GM12878 (cell line): ENCODE measurements at regions not wholly inside any gene's neighbourhood (a gene's known extent, or its start where the extent isn't known, plus 50 kb on each side); places are given as distances from the start of the nearest gene placed in this dataset.

Experiments
- ATAC-seq: fragments of 200-7000 bp; cut with Tn5 transposase; 3 replicates; pipeline ENCODE4 v1.9.1; 2020; ENCODE audit warnings: mild to moderate bottlenecking, moderate library complexity
- BruUV-seq: library from RNA; stranded (reverse); fragments of 400-500 nt; replicated peaks from 2 replicates; lab custom pipeline; 2021; lab: Mats Ljungman, UMichigan
- CTCF ChIA-PET: fragments of 300-600 bp; sonication (Branson Sonifier 250); formaldehyde crosslinking; extraction: SDS; loops from one replicate; lab custom pipeline; 2021; ENCODE audit warnings: inconsistent platforms; lab: Yijun Ruan, JAX
- POLR2A ChIA-PET: fragments of 350-600 bp; formaldehyde crosslinking; extraction: SDS; loops from one replicate; lab custom pipeline; 2021; ENCODE audit warnings: inconsistent platforms; lab: Charles Lee
- RAD21 ChIA-PET: fragments of 300-600 bp; sonication (Branson Sonifier 250); formaldehyde crosslinking; loops from one replicate; lab custom pipeline; 2023; ENCODE audit warnings: antibody characterized with exemption; ENCODE audit not compliant: unreplicated experiment; lab: Charles Lee
- SMC1A ChIA-PET: fragments of 300-600 bp; sonication (Branson Sonifier 250); formaldehyde crosslinking; loops from one replicate; lab custom pipeline; 2023; ENCODE audit not compliant: unreplicated experiment, uncharacterized antibody; lab: Charles Lee
- DNase-seq: peaks from one replicate; pipeline ENCODE4 v3.0.0-alpha.2; 2011; ENCODE audit warnings: low read depth, low spot score
- FAIRE-seq: peaks from 3 replicates; lab custom pipeline; 2011; peaks lifted over from hg19 to GRCh38; lab: Jason Lieb, UNC
- H2AFZ ChIP-seq: 2 replicates; pipeline ENCODE4 v1.6.0; 2011; ENCODE audit warnings: low read depth, low read length, control low read depth; ENCODE audit not compliant: control insufficient read depth
- H3K27ac ChIP-seq: 2 replicates; pipeline ENCODE4 v1.5.1; 2011; ENCODE audit warnings: control low read depth; ENCODE audit not compliant: control insufficient read depth, insufficient read depth
- H3K27me3 ChIP-seq, 2 experiments: replicated peaks in 1 of 2; 2 replicates each; pipeline versions ENCODE4 v1.6.0 to v1.6.1; 2011; ENCODE audit warnings: low read length in 1 of 2; ENCODE audit not compliant: control insufficient read depth in 2 of 2, insufficient read depth in 2 of 2
- H3K36me3 ChIP-seq, 2 experiments: 2 replicates each; pipeline ENCODE4 v1.5.1; 2011; ENCODE audit warnings: low read length in 1 of 2; ENCODE audit not compliant: control insufficient read depth in 2 of 2, insufficient read depth in 2 of 2
- H3K4me1 ChIP-seq: 2 replicates; pipeline ENCODE4 v1.6.1; 2011; ENCODE audit warnings: mild to moderate bottlenecking, low read length, moderate library complexity, mixed read lengths; ENCODE audit not compliant: control insufficient read depth, insufficient read depth
- H3K4me2 ChIP-seq: 2 replicates; pipeline ENCODE4 v1.6.0; 2011; ENCODE audit warnings: control low read depth; ENCODE audit not compliant: control insufficient read depth, insufficient read depth
- H3K4me3 ChIP-seq: fragments of 200-600 bp; sonication (generic); 2 replicates; pipeline ENCODE4 v1.5.1; 2016
- H3K79me2 ChIP-seq: 2 replicates; pipeline ENCODE4 v1.6.0; 2011; ENCODE audit warnings: low read length; ENCODE audit not compliant: control insufficient read depth, insufficient read depth
- H3K9ac ChIP-seq: 2 replicates; pipeline ENCODE4 v1.8.0; 2011; ENCODE audit warnings: low read length, control low read depth, mixed read lengths; ENCODE audit not compliant: control insufficient read depth, insufficient read depth
- H3K9me3 ChIP-seq: replicated peaks from 3 replicates; pipeline ENCODE4 v1.5.1; 2011; ENCODE audit warnings: mild to moderate bottlenecking, low read length; ENCODE audit not compliant: control insufficient read depth, insufficient read depth
- H4K20me1 ChIP-seq: 2 replicates; pipeline ENCODE4 v1.6.0; 2011; ENCODE audit not compliant: control insufficient read depth, insufficient read depth
- CBX3 ChIP-seq: fragments of 200-600 bp; sonication (generic); IDR thresholded peaks from 2 replicates; pipeline ENCODE4 v1.6.1; 2016; ENCODE audit warnings: low read depth, borderline replicate concordance
- JUNB ChIP-seq: IDR thresholded peaks from 2 replicates; pipeline ENCODE4 v1.6.1; 2016; ENCODE audit warnings: antibody characterized with exemption, mild to moderate bottlenecking
- NRF1 ChIP-seq: conservative IDR thresholded peaks from 2 replicates; pipeline ENCODE4 v1.6.1; 2011; ENCODE audit warnings: mild to moderate bottlenecking, low read depth, low read length, improper control_type of control experiment
- WGBS: methylation state at CpG from one replicate; pipeline ENCODE4 v1.1.6; 2016; ENCODE audit warnings: low lambda C conversion rate; ENCODE audit not compliant: insufficient replicate concordance, insufficient coverage; ENCODE audit errors: missing lambda C conversion rate; 5-methylcytosine and 5-hydroxymethylcytosine counted together
- in situ Hi-C: fragments of 300-500 bp; cut with MboI; formaldehyde crosslinking; loops from 9 replicates; pipeline ENCODE4 v1.14.3; 2018; ENCODE audit warnings: mixed read lengths
- intact Hi-C: fragments of 100-400 bp; cut with micrococcal nuclease; formaldehyde crosslinking; loops from one replicate; pipeline ENCODE4 v1.14.2; 2022; ENCODE audit not compliant: unreplicated experiment

DNA sequence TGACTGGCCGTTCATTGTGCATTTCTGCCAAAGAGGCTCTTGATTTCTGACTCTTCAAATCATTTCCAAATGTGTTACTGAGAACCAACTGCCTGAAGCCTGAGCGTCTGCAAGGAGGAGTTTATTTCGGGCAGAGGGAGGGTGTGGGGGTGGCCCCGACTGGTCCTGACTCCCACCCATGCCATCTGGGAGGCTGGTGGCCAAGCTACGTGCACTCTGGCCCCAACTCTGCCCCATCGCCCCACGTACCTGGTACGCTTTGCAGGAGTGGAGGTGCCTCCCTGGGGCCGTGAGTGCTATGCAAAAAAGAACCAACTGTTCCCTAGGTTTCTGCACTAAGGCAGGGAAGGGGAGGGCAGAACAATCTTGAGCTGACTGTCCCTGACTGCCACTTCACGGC lies 846.8 kb downstream of the BRD1 start:
- BruUV-seq: no TSS peak
- H2AFZ ChIP-seq: no peak overlapping the region
- no peak overlapping the region for H3K9ac ChIP-seq
- no peaks in the 10 kb centered on the region for H3K27me3 ChIP-seq
- no peaks in the 10 kb centered on the region for H4K20me1 ChIP-seq
- no peak overlapping the region for H3K27ac ChIP-seq
- no peak overlapping the region for H3K4me3 ChIP-seq
- H3K4me1 ChIP-seq: no peaks in the 10 kb centered on the region
- no peak overlapping the region for H3K4me2 ChIP-seq
- ChIA-PET CTCF (interaction anchor here (0.7 kb wide), 1 partner anchor 189 kb away, joined by 3 read pairs; no protein-coding TSS in a partner anchor), RAD21 (no interaction called here), SMC1A (no interaction called here)
- no peaks in the 10 kb centered on the region for H3K79me2 ChIP-seq
- intact Hi-C loops: no loop called here
- 36% methylated on average over 10 of the region's 10 CpGs for WGBS
- H3K9me3 ChIP-seq: peaks cover 3% of the 10 kb centered on the region; the same call in 1 of the 3 replicates
- DNase-seq (no peak), ATAC-seq (no peak), FAIRE-seq (no peak)
- in situ Hi-C loops: no loop called here
- TF ChIP-seq JUNB: no peak
- no peak for TF ChIP-seq NRF1
- TF ChIP-seq, all 136 proteins: peak for 0
- POLR2A ChIA-PET: no interaction called here
- H3K36me3 ChIP-seq: no peaks in the 10 kb centered on the region

DNA sequence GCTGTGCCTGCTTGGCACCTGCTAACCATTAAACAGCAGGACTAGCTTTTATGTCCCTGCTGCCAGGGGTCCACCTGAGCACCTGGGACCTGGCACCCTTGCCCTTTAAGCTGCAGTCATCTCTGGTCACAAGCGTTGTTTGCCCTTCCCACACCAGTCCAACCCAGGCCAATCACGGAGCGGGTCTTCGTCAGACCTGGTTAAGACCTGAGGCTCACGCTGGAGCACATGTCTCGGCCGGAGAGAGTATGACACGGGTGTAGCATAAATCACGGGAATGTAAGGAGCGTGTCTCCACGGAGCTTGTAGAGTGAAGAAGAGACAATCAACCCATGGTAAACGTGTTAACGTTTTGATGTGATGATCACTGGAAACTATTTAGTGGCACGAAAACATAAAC lies 847.3 kb downstream of the BRD1 start:
- no peak for DNase-seq
- Histone ChIP-seq H3K9me3 (peaks cover 3% of the 10 kb centered on the region; the same call in 1 of the 3 replicates), H4K20me1 (no peaks in the 10 kb centered on the region), H3K4me2 (no peak overlapping the region), H3K4me1 (no peaks in the 10 kb centered on the region), H3K27ac (no peak overlapping the region), H3K4me3 (no peak overlapping the region), H3K36me3 (no peaks in the 10 kb centered on the region), H2AFZ (no peak overlapping the region), H3K27me3 (no peaks in the 10 kb centered on the region), H3K9ac (no peak overlapping the region), H3K79me2 (no peaks in the 10 kb centered on the region)
- RAD21 ChIA-PET: no interaction called here
- no TSS peak for BruUV-seq
- POLR2A ChIA-PET: no interaction called here
- no peak for TF ChIP-seq CBX3
- in situ Hi-C loops: no loop called here
- ATAC-seq: no peak
- 28% methylated on average over 14 of the region's 14 CpGs for WGBS
- intact Hi-C loops: no loop called here
- SMC1A ChIA-PET: no interaction called here
- CTCF ChIA-PET: no interaction called here
- FAIRE-seq: no peak
